ENCODE measurements at regions not wholly inside any gene's neighbourhood (a gene's known extent, or its start where the extent isn't known, plus 50 kb on each side); places are given as distances from the start of the nearest gene placed in this dataset.

DNA sequence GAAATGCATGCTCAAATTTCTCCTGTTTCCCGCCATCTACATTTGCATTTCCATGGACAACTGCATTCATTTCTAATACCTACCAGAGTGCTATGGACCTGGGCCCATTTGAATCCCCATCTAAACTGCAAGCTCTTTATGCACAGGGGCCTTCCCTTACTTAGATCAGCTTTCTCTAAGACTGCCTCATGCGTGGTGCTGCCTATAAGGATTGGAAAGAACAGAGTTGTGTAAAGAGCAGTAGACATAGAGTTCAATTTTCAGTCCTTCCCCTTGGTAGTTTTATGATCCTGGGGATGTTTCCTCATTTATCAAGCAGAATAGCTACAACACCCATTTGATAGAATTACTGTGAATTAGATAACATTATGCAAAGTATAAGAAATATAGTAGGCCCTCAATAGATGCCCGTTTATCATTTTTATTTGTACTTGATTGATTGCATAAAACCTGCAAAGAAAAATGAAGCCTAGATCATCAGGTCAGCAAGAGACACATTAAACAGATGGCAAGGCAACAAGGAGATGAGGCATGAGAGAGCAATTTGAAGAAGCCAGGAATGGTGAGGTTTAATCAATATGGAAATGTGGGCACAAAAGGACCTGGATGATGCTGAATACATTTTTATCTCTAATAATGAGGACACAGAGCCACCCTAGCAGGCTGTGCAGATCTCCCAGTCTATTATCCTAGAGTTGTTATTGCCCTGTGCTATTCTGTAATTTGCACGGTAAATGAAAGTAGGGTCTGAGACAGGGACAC is 359.7 kb downstream of the FAM181B start:
- no peaks in the 10 kb centered on the region for H3K36me3 ChIP-seq (ENCODE audit: insufficient read depth, low read length)
- H3K4me1 ChIP-seq (ENCODE audit: insufficient read depth, low read length) = no peaks in the 10 kb centered on the region
- no peaks in the 10 kb centered on the region for H3K9me3 ChIP-seq (ENCODE audit: control insufficient read depth, insufficient read depth, low read length)
- no peak overlapping the region for H3K9ac ChIP-seq (ENCODE audit: low read depth, low read length)

DNA sequence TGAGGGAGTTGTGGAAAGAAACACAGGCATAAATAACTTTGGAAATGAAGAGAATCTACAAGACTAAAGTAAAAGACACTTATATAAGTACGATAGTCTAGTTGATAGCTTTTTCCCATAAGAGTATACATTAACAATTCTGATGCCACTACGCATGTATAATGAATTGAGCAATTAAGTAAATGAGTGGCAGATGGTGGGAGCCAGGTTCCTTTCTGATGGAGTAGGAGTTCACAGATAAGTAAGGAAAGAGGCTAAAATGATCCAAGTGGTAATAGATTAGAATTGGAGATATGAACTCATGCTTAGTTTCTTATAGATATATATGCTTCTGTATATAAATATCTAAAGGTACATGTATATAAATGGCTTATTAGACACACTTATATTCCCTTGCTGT is 368.3 kb downstream of the FAM181B start:
- Histone ChIP-seq H3K36me3 (ENCODE audit: insufficient read depth, low read length) (no peaks in the 10 kb centered on the region), H3K9me3 (ENCODE audit: control insufficient read depth, insufficient read depth, low read length) (no peaks in the 10 kb centered on the region), H3K9ac (ENCODE audit: low read depth, low read length) (no peak overlapping the region), H3K4me1 (ENCODE audit: insufficient read depth, low read length) (no peaks in the 10 kb centered on the region)

DNA sequence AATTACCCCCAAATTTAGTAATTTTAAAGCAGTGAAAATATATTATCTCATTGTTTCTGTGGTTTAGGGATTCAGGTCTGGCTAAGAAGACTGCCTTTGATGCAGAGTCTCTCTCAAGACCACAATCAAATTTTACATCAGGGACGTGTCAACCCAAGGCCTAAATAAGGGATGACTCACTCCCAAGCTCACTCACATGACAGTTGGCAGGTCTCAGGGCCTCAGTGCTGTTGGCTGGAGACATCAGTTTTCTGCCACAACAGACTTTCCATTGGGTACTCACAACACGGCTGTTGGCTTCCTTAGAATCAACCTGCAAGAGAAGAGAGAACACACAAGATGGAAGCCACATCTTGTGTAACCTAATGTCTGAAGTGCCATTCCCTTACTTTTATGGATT is 377.3 kb downstream of the FAM181B start:
- no peaks in the 10 kb centered on the region for H3K4me1 ChIP-seq (ENCODE audit: insufficient read depth, low read length)
- no peak overlapping the region for H3K9ac ChIP-seq (ENCODE audit: low read depth, low read length)
- H3K36me3 ChIP-seq (ENCODE audit: insufficient read depth, low read length) = no peaks in the 10 kb centered on the region
- no peaks in the 10 kb centered on the region for H3K9me3 ChIP-seq (ENCODE audit: control insufficient read depth, insufficient read depth, low read length)

DNA sequence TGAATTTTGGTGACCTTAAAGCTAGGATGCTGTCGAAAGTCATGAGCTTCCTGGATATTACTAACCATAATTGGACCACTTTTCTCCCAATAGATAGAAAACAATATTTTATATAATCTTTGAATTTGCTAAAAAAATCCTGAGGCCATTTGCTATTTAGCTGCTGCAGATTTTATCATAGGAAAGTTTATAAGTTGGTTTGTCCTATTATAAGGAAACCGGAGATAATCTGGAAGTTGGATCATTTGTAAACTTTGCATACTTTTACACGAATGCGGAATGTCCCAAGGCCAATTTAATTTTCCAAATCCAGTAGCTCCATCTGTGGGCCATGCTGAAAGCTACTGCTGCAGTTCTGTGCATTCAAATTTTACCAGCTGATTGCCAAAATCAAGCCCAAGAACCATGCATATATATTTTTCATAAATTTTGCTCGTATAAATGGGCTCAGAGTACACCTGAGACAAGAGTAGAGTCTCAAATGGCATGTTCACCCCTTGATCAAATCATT is 378.3 kb downstream of the FAM181B start:
- no peak overlapping the region for H3K9ac ChIP-seq (ENCODE audit: low read depth, low read length)
- no peaks in the 10 kb centered on the region for H3K9me3 ChIP-seq (ENCODE audit: control insufficient read depth, insufficient read depth, low read length)

DNA sequence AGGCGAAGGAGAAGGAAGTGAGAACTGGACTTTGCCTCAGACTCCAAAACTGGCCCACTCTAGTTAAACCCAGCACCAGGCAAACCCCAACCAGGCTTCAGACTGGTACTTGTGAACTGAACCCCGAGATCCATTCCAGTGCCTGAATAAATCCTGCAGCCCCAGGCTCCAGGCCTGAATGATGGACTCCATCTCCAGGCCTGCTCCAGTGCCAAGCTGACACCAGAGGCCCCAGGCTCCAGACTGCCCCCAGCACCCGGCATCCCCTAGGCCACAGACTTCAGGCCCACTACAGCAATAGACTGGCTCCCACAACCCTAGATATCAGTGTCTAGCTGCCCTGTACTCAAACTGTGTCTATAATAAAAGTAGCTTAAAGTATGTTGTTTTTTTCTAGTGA is 406.8 kb downstream of the FAM181B start:
- Histone ChIP-seq H3K9ac (ENCODE audit: low read depth, low read length) (no peak overlapping the region), H3K9me3 (ENCODE audit: control insufficient read depth, insufficient read depth, low read length) (no peaks in the 10 kb centered on the region), H3K36me3 (ENCODE audit: insufficient read depth, low read length) (no peaks in the 10 kb centered on the region), H3K4me1 (ENCODE audit: insufficient read depth, low read length) (no peaks in the 10 kb centered on the region)

More for the DNA sequence above, 378.3 kb downstream of the FAM181B start:
- Histone ChIP-seq H3K36me3 (ENCODE audit: insufficient read depth, low read length) (no peaks in the 10 kb centered on the region), H3K4me1 (ENCODE audit: insufficient read depth, low read length) (no peaks in the 10 kb centered on the region)

DNA sequence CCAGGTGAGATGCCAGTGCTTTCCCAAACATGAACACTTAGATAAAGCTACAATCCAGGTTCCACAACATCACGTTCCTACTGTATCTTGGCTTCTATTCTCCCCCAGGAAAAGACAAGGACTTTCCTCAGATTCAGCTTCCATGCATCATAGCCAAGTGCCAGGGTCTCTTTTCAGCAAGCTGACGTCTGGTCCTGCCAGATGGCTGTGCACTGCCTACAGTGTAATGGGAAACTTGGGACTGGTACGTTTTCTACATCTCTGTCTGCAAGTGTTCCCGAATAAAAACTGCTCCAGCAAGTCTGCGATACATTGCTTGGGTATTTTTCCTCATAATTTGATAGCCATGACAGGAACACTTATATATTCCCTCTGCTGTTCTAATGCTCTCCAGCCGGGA is 412.5 kb downstream of the FAM181B start:
- H3K9ac ChIP-seq (ENCODE audit: low read depth, low read length) = no peak overlapping the region
- H3K4me1 ChIP-seq (ENCODE audit: insufficient read depth, low read length) = no peaks in the 10 kb centered on the region
- H3K9me3 ChIP-seq (ENCODE audit: control insufficient read depth, insufficient read depth, low read length) = no peaks in the 10 kb centered on the region
- no peaks in the 10 kb centered on the region for H3K36me3 ChIP-seq (ENCODE audit: insufficient read depth, low read length)

DNA sequence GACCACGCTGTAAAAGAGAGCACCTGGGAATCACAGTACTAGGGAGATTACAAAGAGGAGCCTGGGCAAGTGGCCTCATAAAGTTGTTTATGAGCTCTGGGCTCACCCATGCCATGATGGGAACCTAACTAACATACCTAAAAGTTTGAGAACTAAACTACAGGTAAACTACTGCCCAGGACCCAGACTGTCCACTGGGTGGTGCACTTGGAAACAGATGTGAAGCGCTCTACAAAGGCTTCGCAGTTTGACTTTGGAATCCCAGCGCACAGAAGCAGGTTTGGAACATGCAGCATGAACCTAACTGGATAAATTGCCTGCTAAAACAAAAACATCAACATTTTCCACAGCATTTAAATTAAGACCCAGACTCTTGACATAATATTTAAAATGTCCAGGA is 418.6 kb downstream of the FAM181B start:
- no peak overlapping the region for H3K9ac ChIP-seq (ENCODE audit: low read depth, low read length)
- H3K36me3 ChIP-seq (ENCODE audit: insufficient read depth, low read length) = no peaks in the 10 kb centered on the region
- no peaks in the 10 kb centered on the region for H3K9me3 ChIP-seq (ENCODE audit: control insufficient read depth, insufficient read depth, low read length)
- H3K4me1 ChIP-seq (ENCODE audit: insufficient read depth, low read length) = no peaks in the 10 kb centered on the region

DNA sequence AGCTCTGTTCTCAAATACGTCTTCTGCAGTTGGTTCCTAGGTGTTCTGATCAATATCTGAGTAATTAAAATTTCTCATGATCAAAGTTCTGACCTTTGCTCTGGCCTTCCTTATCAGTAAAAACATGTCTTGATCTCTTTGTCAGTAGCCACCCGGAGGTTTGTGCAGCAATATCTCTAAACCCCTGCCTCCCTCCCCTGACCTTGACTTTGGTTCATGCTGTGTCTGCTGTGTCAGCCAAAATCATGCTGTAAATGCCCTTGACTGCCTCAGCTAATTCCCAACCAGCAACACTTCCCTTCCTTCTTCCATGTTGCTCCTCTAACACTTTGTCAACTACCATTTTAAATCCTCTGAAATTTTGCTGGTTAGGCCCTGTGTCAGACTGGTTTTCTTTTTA is 424.7 kb downstream of the FAM181B start:
- H3K9me3 ChIP-seq (ENCODE audit: control insufficient read depth, insufficient read depth, low read length) = no peaks in the 10 kb centered on the region
- no peaks in the 10 kb centered on the region for H3K4me1 ChIP-seq (ENCODE audit: insufficient read depth, low read length)
- no peak overlapping the region for H3K9ac ChIP-seq (ENCODE audit: low read depth, low read length)
- no peaks in the 10 kb centered on the region for H3K36me3 ChIP-seq (ENCODE audit: insufficient read depth, low read length)

DNA sequence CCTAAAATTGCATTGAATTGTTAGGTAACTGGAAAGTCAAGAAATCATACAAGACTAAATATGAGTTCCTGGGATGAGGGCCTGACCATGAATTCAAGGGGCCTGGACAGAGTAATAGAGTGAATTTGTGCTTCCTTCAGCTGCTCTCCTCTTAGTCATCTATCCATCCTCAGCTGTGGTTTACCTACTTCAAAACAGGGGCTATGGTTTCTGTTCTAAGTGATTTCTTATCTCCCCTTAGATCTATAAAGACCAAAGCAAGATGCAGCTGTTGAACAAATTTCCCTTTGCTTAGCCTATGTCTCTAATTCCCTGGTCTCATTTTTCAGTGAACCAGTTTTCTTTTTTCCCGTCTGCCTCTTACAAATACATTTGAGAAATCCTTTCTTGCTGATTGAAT is 428.5 kb downstream of the FAM181B start:
- no peaks in the 10 kb centered on the region for H3K9me3 ChIP-seq (ENCODE audit: control insufficient read depth, insufficient read depth, low read length)

DNA sequence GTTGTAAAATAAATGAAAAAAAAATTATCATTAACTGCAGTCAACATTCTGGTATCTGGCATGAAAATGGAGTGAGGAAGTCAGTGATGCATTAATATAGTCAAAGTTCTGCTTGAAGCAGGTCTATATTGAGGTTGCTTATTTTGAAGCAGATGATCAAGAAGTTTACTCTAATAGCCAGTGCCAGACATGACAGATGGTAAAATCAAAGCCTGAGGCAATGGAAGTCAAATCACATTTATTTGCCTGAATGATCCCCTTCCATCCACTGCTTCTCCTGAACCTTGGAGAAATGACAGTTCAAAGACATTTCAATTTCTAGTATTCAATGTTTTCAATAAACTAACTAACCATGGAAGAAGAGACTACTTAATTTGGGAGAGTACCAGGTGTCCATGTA is 430.0 kb downstream of the FAM181B start:
- Histone ChIP-seq H3K9me3 (ENCODE audit: control insufficient read depth, insufficient read depth, low read length) (no peaks in the 10 kb centered on the region), H3K36me3 (ENCODE audit: insufficient read depth, low read length) (no peaks in the 10 kb centered on the region), H3K4me1 (ENCODE audit: insufficient read depth, low read length) (no peaks in the 10 kb centered on the region), H3K9ac (ENCODE audit: low read depth, low read length) (no peak overlapping the region)

More for the DNA sequence above, 428.5 kb downstream of the FAM181B start:
- Histone ChIP-seq H3K4me1 (ENCODE audit: insufficient read depth, low read length) (no peaks in the 10 kb centered on the region), H3K9ac (ENCODE audit: low read depth, low read length) (no peak overlapping the region), H3K36me3 (ENCODE audit: insufficient read depth, low read length) (no peaks in the 10 kb centered on the region)

DNA sequence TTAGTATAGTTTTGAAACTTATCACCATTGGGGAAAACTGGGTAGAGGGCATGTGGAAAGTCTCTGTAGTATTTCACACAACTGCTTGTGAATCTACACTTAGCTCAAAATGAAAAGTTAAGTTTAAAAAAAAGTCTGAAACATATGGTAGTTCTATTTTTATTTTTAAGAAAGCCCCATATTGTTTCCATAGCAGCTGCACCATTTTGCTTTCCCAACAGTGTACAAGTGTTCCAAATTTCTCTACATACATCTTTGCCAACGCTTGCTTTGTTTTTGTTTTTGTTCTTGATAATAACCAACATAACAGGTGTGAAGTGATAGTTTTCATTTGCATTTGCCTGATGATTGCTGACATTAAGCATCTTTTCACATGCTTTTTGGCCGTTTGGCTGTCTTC is 445.2 kb downstream of the FAM181B start:
- H3K36me3 ChIP-seq (ENCODE audit: insufficient read depth, low read length) = no peaks in the 10 kb centered on the region
- no peak overlapping the region for H3K9ac ChIP-seq (ENCODE audit: low read depth, low read length)
- H3K4me1 ChIP-seq (ENCODE audit: insufficient read depth, low read length) = no peaks in the 10 kb centered on the region
- no peaks in the 10 kb centered on the region for H3K9me3 ChIP-seq (ENCODE audit: control insufficient read depth, insufficient read depth, low read length)

DNA sequence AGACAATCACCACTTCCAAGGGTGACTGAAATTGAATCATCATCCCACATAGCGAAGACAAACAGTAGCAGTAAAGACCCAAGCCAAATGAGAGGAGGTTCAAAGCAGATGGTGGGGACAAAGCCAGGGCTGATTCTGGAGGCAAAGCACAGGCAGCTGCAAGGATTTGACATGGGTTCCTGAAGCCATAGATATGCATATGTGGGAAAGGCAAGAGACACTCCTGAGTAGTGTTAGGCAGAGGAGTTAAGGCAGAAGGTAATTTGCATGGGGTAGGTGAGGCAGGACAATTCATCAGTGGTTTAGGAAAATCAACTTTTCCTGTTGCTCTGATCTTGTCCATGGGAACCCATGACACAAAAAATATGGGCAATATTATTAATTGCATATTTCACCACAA is 462.8 kb downstream of the FAM181B start:
- Histone ChIP-seq H3K9me3 (ENCODE audit: control insufficient read depth, insufficient read depth, low read length) (no peaks in the 10 kb centered on the region), H3K9ac (ENCODE audit: low read depth, low read length) (no peak overlapping the region), H3K36me3 (ENCODE audit: insufficient read depth, low read length) (no peaks in the 10 kb centered on the region), H3K4me1 (ENCODE audit: insufficient read depth, low read length) (no peaks in the 10 kb centered on the region)

DNA sequence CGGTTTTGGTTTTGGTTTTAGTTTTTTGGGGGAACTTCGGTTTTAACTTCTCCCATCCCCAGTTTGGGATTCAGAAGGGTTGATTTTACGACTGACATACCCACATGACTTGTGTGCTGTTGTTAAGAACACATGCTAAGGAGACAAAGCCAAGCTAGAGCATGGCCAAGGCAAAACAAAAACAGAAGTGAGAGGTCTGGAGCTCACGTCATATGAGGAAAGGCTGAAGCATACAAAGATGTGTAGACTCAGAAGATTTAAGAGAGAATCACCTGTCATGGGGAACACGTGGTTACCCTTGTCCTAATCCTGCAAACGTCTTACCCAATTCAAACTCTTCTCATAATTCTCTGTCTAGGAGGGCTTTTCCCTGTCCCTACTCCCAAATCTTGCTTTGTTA is 465.0 kb downstream of the FAM181B start:
- no peaks in the 10 kb centered on the region for H3K4me1 ChIP-seq (ENCODE audit: insufficient read depth, low read length)
- no peak overlapping the region for H3K9ac ChIP-seq (ENCODE audit: low read depth, low read length)
- no peaks in the 10 kb centered on the region for H3K36me3 ChIP-seq (ENCODE audit: insufficient read depth, low read length)
- H3K9me3 ChIP-seq (ENCODE audit: control insufficient read depth, insufficient read depth, low read length) = no peaks in the 10 kb centered on the region

DNA sequence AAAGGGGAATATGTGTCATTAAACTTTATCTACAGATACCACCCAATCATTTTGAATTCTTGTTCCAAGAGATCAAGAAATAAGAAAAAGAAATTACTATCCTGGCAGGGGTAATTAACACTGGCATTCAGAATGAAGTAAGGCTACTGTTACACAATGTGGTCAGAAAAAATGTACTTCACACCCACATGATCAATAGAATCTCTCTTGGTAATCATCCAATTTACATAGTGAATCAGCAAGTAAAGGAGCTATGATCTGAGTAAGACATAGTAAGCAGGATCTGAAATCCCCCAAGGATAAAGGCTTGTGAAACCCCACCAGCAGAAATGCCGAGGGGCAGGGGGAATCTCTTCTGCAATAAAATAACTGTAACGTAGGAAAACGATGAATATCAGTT is 466.5 kb downstream of the FAM181B start:
- no peak overlapping the region for H3K9ac ChIP-seq (ENCODE audit: low read depth, low read length)
- H3K9me3 ChIP-seq (ENCODE audit: control insufficient read depth, insufficient read depth, low read length) = no peaks in the 10 kb centered on the region
- no peaks in the 10 kb centered on the region for H3K4me1 ChIP-seq (ENCODE audit: insufficient read depth, low read length)

DNA sequence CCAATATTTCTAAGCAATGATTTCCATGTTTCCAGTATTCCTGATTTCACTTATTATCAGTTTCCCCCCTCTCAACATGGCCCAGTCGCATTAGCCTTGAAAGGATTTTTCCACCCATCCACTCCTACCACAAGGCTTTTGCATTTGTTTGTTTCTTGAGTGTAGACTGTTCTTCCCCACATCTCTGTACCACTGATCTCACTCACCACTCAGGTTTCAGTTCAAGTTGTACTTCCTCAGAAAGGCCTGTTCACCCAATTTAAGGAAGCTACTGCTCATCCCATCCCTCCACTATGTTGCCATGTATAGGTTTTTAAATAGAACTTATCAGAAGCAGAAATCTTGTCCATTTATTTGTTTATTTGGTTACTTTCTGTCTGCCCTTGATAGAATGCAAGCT is 472.3 kb downstream of the FAM181B start:
- H3K9ac ChIP-seq (ENCODE audit: low read depth, low read length) = no peak overlapping the region

More for the DNA sequence above, 466.5 kb downstream of the FAM181B start:
- no peaks in the 10 kb centered on the region for H3K36me3 ChIP-seq (ENCODE audit: insufficient read depth, low read length)

More for the DNA sequence above, 472.3 kb downstream of the FAM181B start:
- Histone ChIP-seq H3K4me1 (ENCODE audit: insufficient read depth, low read length) (no peaks in the 10 kb centered on the region), H3K9me3 (ENCODE audit: control insufficient read depth, insufficient read depth, low read length) (no peaks in the 10 kb centered on the region), H3K36me3 (ENCODE audit: insufficient read depth, low read length) (no peaks in the 10 kb centered on the region)

Data from ES-I3 (cell line).